ENCODE measurements at regions not wholly inside any gene's neighbourhood (a gene's known extent, or its start where the extent isn't known, plus 50 kb on each side); places are given as distances from the start of the nearest gene placed in this dataset.

DNA sequence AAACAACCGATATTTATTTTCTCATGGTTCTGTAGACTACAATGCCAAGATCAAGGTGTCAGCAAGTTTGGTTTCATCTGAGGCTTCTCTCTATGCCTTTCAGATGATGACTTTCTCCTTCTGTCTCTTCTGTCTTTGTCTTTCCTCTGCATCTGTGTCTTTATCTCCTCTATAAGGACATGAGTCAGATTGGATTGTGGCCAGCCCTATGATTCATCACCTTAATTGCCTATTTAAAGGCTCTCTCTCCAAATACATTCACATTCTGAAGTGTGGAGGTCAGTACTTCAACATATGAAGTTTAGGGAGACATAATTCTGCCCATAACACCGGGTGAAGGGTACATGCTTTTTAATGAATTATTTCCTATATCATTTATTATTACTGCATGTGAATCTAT is 71.2 kb upstream of the CNTNAP5 start:
- no peak for TF ChIP-seq POLR2AphosphoS5 (IDR thresholded peaks at IDR 0.05; ENCODE audit: low read depth, low read length)
- TF ChIP-seq, protein P1, sequence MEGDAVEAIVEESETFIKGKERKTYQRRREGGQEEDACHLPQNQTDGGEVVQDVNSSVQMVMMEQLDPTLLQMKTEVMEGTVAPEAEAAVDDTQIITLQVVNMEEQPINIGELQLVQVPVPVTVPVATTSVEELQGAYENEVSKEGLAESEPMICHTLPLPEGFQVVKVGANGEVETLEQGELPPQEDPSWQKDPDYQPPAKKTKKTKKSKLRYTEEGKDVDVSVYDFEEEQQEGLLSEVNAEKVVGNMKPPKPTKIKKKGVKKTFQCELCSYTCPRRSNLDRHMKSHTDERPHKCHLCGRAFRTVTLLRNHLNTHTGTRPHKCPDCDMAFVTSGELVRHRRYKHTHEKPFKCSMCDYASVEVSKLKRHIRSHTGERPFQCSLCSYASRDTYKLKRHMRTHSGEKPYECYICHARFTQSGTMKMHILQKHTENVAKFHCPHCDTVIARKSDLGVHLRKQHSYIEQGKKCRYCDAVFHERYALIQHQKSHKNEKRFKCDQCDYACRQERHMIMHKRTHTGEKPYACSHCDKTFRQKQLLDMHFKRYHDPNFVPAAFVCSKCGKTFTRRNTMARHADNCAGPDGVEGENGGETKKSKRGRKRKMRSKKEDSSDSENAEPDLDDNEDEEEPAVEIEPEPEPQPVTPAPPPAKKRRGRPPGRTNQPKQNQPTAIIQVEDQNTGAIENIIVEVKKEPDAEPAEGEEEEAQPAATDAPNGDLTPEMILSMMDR (IDR thresholded peaks at IDR 0.05): no peak

Data from Panc1 (cell line).